ENCODE measurements at regions not wholly inside any gene's neighbourhood (a gene's known extent, or its start where the extent isn't known, plus 50 kb on each side); places are given as distances from the start of the nearest gene placed in this dataset.
"Not testable (repeated sequence)": the region's sequence is repeated elsewhere in the genome, so short reads cannot be mapped to it uniquely, and the experiment has no call there.

DNA sequence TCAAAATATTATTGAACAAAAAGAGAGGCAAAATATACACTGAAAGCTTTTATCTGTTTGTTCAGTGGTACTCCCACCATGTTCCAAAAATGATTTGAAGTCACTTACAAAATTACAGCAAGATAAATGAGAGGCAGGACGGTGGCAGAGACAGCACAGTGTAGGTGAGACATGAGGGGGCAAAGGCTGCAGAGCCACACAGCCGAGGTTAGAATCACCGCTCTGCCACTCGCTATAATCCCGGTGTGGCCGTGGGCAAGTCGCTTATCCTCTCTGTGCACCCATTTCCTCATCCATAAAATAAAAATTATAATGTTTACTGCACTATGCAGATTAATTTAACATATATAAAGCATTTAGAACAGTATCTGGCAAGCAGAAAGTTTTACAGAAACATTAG is 140.1 kb upstream of the BEND6 start:
- ATAC-seq (ENCODE audit: low read depth) (no peak), DNase-seq (ENCODE audit: low spot score) (no peak)
- no peak overlapping the region for H3K4me3 ChIP-seq (ENCODE audit: severe bottlenecking)
- TF ChIP-seq, protein P1, sequence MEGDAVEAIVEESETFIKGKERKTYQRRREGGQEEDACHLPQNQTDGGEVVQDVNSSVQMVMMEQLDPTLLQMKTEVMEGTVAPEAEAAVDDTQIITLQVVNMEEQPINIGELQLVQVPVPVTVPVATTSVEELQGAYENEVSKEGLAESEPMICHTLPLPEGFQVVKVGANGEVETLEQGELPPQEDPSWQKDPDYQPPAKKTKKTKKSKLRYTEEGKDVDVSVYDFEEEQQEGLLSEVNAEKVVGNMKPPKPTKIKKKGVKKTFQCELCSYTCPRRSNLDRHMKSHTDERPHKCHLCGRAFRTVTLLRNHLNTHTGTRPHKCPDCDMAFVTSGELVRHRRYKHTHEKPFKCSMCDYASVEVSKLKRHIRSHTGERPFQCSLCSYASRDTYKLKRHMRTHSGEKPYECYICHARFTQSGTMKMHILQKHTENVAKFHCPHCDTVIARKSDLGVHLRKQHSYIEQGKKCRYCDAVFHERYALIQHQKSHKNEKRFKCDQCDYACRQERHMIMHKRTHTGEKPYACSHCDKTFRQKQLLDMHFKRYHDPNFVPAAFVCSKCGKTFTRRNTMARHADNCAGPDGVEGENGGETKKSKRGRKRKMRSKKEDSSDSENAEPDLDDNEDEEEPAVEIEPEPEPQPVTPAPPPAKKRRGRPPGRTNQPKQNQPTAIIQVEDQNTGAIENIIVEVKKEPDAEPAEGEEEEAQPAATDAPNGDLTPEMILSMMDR (IDR thresholded peaks at IDR 0.05; ENCODE audit: poor library complexity, severe bottlenecking) = no peak
- H3K36me3 ChIP-seq (ENCODE audit: low read depth) = no peaks in the 10 kb centered on the region
- H3K27me3 ChIP-seq (ENCODE audit: insufficient read depth, poor library complexity, severe bottlenecking) = no peaks in the 10 kb centered on the region
- no peaks in the 10 kb centered on the region for H3K9me3 ChIP-seq (ENCODE audit: severe bottlenecking)
- no peak overlapping the region for H3K27ac ChIP-seq (ENCODE audit: poor library complexity, severe bottlenecking)
- peaks cover 9% of the 10 kb centered on the region for H3K4me1 ChIP-seq (ENCODE audit: insufficient read depth, poor library complexity, severe bottlenecking)

DNA sequence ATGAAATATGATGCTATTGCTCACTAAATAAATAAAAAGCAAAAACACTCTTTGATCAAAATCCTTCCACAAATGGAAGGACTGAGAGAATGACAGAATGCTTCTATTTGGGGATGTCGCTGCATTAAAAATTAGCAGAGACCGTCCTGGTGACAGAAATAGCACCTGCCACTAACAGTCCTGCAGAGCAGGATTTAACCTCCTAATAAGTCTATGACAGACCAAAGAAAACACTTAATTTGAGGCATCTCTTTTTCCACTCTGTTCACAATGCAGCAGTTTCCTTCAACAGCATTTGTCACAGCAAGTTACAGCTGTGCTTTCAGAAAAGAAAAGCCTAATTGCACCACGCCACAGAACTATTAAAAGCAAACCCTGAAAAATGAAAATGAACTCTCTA is 140.6 kb upstream of the BEND6 start:
- no peaks in the 10 kb centered on the region for H3K27me3 ChIP-seq (ENCODE audit: insufficient read depth, poor library complexity, severe bottlenecking)
- TF ChIP-seq, protein P1 (IDR thresholded peaks at IDR 0.05; ENCODE audit: poor library complexity, severe bottlenecking) = no peak
- H3K36me3 ChIP-seq (ENCODE audit: low read depth) = no peaks in the 10 kb centered on the region
- ATAC-seq (ENCODE audit: low read depth) (no peak), DNase-seq (ENCODE audit: low spot score) (no peak)
- no peak overlapping the region for H3K4me3 ChIP-seq (ENCODE audit: severe bottlenecking)
- no peaks in the 10 kb centered on the region for H3K9me3 ChIP-seq (ENCODE audit: severe bottlenecking)
- H3K4me1 ChIP-seq (ENCODE audit: insufficient read depth, poor library complexity, severe bottlenecking) = peaks cover 14% of the 10 kb centered on the region
- no peak overlapping the region for H3K27ac ChIP-seq (ENCODE audit: poor library complexity, severe bottlenecking)

DNA sequence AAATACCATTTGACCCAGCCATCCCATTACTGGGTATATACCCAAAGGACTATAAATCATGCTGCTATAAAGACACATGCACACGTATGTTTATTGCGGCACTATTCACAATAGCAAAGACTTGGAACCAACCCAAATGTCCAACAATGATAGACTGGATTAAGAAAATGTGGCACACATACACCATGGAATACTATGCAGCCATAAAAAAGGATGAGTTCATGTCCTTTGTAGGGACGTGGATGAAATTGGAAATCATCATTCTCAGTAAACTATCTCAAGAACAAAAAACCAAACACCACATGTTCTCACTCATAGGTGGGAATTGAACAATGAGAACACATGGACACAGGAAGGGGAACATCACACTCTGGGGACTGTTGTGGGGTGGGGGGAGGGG is 142.1 kb upstream of the BEND6 start:
- not testable (repeated sequence) for H3K9me3 ChIP-seq (ENCODE audit: severe bottlenecking); DNase-seq (ENCODE audit: low spot score); ATAC-seq (ENCODE audit: low read depth); H3K36me3 ChIP-seq (ENCODE audit: low read depth); H3K27me3 ChIP-seq (ENCODE audit: insufficient read depth, poor library complexity, severe bottlenecking); H3K4me3 ChIP-seq (ENCODE audit: severe bottlenecking); H3K27ac ChIP-seq (ENCODE audit: poor library complexity, severe bottlenecking)
- H3K4me1 ChIP-seq (ENCODE audit: insufficient read depth, poor library complexity, severe bottlenecking) = peaks cover 28% of the 10 kb centered on the region

DNA sequence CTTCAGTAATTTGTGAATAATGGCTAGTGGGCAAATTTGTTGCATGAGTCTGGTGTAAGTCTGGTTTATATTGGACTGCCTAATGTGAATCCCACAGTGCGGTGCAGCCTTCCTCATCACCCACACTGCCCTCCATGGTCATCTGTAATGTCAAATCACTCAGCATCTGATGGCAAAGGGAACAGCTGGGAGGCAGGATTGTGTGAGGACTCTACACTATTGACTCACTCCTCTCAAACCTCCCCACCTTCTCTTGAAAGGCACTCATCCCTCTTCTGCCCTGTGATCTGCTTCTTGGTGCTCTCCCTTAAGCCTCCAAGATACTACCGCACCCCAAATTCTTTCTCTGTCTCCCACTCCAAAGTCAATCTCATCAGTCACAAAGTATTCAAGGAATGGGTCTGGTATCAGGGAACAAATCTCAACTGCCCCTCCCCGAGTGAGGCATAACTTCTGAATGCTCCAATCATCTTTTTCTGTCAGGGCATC is 146.0 kb upstream of the BEND6 start:
- peak; percentile 89 for ATAC-seq (ENCODE audit: low read depth)
- TF ChIP-seq, protein P1 (IDR thresholded peaks at IDR 0.05; ENCODE audit: poor library complexity, severe bottlenecking) = no peak
- H3K4me1 ChIP-seq (ENCODE audit: insufficient read depth, poor library complexity, severe bottlenecking) = peaks cover 56% of the 10 kb centered on the region
- no peaks in the 10 kb centered on the region for H3K27me3 ChIP-seq (ENCODE audit: insufficient read depth, poor library complexity, severe bottlenecking)
- H3K9me3 ChIP-seq (ENCODE audit: severe bottlenecking) = no peaks in the 10 kb centered on the region
- H3K36me3 ChIP-seq (ENCODE audit: low read depth) = no peaks in the 10 kb centered on the region
- H3K27ac ChIP-seq (ENCODE audit: poor library complexity, severe bottlenecking) = peak overlapping the region; percentile 63
- no peak overlapping the region for H3K4me3 ChIP-seq (ENCODE audit: severe bottlenecking)
- DNase-seq (ENCODE audit: low spot score) = no peak

DNA sequence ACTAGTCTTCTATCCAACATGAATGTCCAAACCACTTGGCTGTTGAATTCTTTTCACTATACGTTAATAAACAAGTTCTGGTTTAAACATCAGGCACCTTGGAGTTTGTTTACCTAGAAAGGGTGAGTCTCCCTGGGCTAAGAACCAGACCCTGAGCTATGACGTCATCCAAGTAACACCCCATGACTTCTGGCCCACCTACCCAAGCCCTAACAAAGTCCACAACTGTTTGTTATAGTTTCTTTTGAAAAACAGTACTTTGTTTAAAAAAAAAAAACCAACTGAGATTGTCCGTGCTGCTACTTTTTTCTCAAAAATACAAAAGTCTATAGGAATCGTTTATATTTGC is 146.9 kb upstream of the BEND6 start:
- H3K4me1 ChIP-seq (ENCODE audit: insufficient read depth, poor library complexity, severe bottlenecking) = peaks cover 62% of the 10 kb centered on the region
- H3K27ac ChIP-seq (ENCODE audit: poor library complexity, severe bottlenecking) = peak overlapping the region; percentile 63
- no peaks in the 10 kb centered on the region for H3K9me3 ChIP-seq (ENCODE audit: severe bottlenecking)
- ATAC-seq (ENCODE audit: low read depth) (no peak), DNase-seq (ENCODE audit: low spot score) (no peak)
- TF ChIP-seq, protein P1 (IDR thresholded peaks at IDR 0.05; ENCODE audit: poor library complexity, severe bottlenecking) = no peak
- no peaks in the 10 kb centered on the region for H3K27me3 ChIP-seq (ENCODE audit: insufficient read depth, poor library complexity, severe bottlenecking)
- H3K4me3 ChIP-seq (ENCODE audit: severe bottlenecking) = no peak overlapping the region
- no peaks in the 10 kb centered on the region for H3K36me3 ChIP-seq (ENCODE audit: low read depth)
